ENCODE measurements at regions not wholly inside any gene's neighbourhood (a gene's known extent, or its start where the extent isn't known, plus 50 kb on each side); places are given as distances from the start of the nearest gene placed in this dataset.

- Histone ChIP-seq H3K27me3 (ENCODE audit: insufficient read depth, low read depth, low read length) (no peaks in the 10 kb centered on the region), H3K4me2 (ENCODE audit: low read length) (no peak overlapping the region), H3K4me3 (ENCODE audit: low read length) (no peak overlapping the region), H3K79me2 (replicated peaks; ENCODE audit: insufficient read depth, low read length) (no peaks in the 10 kb centered on the region), H3K27ac (ENCODE audit: low read length) (no peak overlapping the region), H4K20me1 (ENCODE audit: insufficient read depth) (no peaks in the 10 kb centered on the region), H3K36me3 (ENCODE audit: insufficient read depth, low read length) (no peaks in the 10 kb centered on the region), H3F3A (ENCODE audit: insufficient read depth, low read length, poor library complexity, severe bottlenecking) (no peaks in the 10 kb centered on the region), H2AFZ (ENCODE audit: low read depth, low read length) (no peak overlapping the region), H3K9me2 (ENCODE audit: insufficient read depth, low read length) (no peaks in the 10 kb centered on the region), H3K9ac (ENCODE audit: low read length) (no peak overlapping the region), H3K9me3 (ENCODE audit: low read length) (no peaks in the 10 kb centered on the region)
- no peak for TF ChIP-seq SMC3 (conservative IDR thresholded peaks at IDR 0.05; ENCODE audit: poor library complexity)
- no peak for TF ChIP-seq EZH2 (IDR thresholded peaks at IDR 0.05; ENCODE audit: borderline replicate concordance, insufficient read depth, low read length, poor library complexity, severe bottlenecking)
- no peak for TF ChIP-seq MXI1 (conservative IDR thresholded peaks at IDR 0.05; ENCODE audit: poor library complexity, severe bottlenecking)
- no peak for TF ChIP-seq RAD21 (conservative IDR thresholded peaks at IDR 0.05)
- TF ChIP-seq POLR2AphosphoS5 (IDR thresholded peaks at IDR 0.05): no peak
- no peak for TF ChIP-seq REST (IDR thresholded peaks at IDR 0.05; ENCODE audit: borderline replicate concordance)
- no peak for TF ChIP-seq TAF1 (IDR thresholded peaks at IDR 0.05; ENCODE audit: low read depth)
- TF ChIP-seq CTCF (IDR thresholded peaks at IDR 0.05; ENCODE audit: poor library complexity, severe bottlenecking): no peak
- TF ChIP-seq EP300 (conservative IDR thresholded peaks at IDR 0.05; ENCODE audit: poor library complexity, severe bottlenecking): no peak
Measured at GRCh38 chr1:68984289-68984688, 487.4 kb upstream of the DEPDC1 start.

GRCh38 chr1:68994096-68994495 is 497.2 kb upstream of the DEPDC1 start:
- H3K36me3 ChIP-seq (ENCODE audit: insufficient read depth, low read length): no peaks in the 10 kb centered on the region
- H3K79me2 ChIP-seq (replicated peaks; ENCODE audit: insufficient read depth, low read length): no peaks in the 10 kb centered on the region
- no peak for TF ChIP-seq EZH2 (IDR thresholded peaks at IDR 0.05; ENCODE audit: borderline replicate concordance, insufficient read depth, low read length, poor library complexity, severe bottlenecking)
- no peak for TF ChIP-seq RAD21 (conservative IDR thresholded peaks at IDR 0.05)
- no peak for TF ChIP-seq EP300 (conservative IDR thresholded peaks at IDR 0.05; ENCODE audit: poor library complexity, severe bottlenecking)
- no peak for TF ChIP-seq MXI1 (conservative IDR thresholded peaks at IDR 0.05; ENCODE audit: poor library complexity, severe bottlenecking)
- no peak for TF ChIP-seq POLR2AphosphoS5 (IDR thresholded peaks at IDR 0.05)
- TF ChIP-seq REST (IDR thresholded peaks at IDR 0.05; ENCODE audit: borderline replicate concordance): no peak
- TF ChIP-seq CTCF (IDR thresholded peaks at IDR 0.05; ENCODE audit: poor library complexity, severe bottlenecking): no peak
- no peak for TF ChIP-seq SMC3 (conservative IDR thresholded peaks at IDR 0.05; ENCODE audit: poor library complexity)
- TF ChIP-seq TAF1 (IDR thresholded peaks at IDR 0.05; ENCODE audit: low read depth): no peak
- no peaks in the 10 kb centered on the region for H3K9me3 ChIP-seq (ENCODE audit: low read length)
- no peak overlapping the region for H2AFZ ChIP-seq (ENCODE audit: low read depth, low read length)
- no peak overlapping the region for H3K4me2 ChIP-seq (ENCODE audit: low read length)
- no peaks in the 10 kb centered on the region for H3K9me2 ChIP-seq (ENCODE audit: insufficient read depth, low read length)
- no peak overlapping the region for H3K9ac ChIP-seq (ENCODE audit: low read length)
- H3F3A ChIP-seq (ENCODE audit: insufficient read depth, low read length, poor library complexity, severe bottlenecking): no peaks in the 10 kb centered on the region
- no peaks in the 10 kb centered on the region for H3K27me3 ChIP-seq (ENCODE audit: insufficient read depth, low read depth, low read length)
- H4K20me1 ChIP-seq (ENCODE audit: insufficient read depth): no peaks in the 10 kb centered on the region
- H3K4me3 ChIP-seq (ENCODE audit: low read length): no peak overlapping the region
- no peak overlapping the region for H3K27ac ChIP-seq (ENCODE audit: low read length)
